ENCODE measurements at regions not wholly inside any gene's neighbourhood (a gene's known extent, or its start where the extent isn't known, plus 50 kb on each side); places are given as distances from the start of the nearest gene placed in this dataset.

- Histone ChIP-seq H3K9ac (ENCODE audit: insufficient read depth in 1 of 2, low read length in 2 of 2) (no peak overlapping the region), H3K36me3 (ENCODE audit: control insufficient read depth in 4 of 4, insufficient read depth in 4 of 4, low read length in 4 of 4) (no peaks in the 10 kb centered on the region), H3K4me1 (ENCODE audit: control insufficient read depth in 5 of 5, insufficient read depth in 5 of 5, low read length in 5 of 5) (no peaks in the 10 kb centered on the region), H3K27me3 (ENCODE audit: control insufficient read depth in 3 of 3, insufficient read depth in 3 of 3, low read length in 2 of 3) (no peaks in the 10 kb centered on the region), H3K9me3 (ENCODE audit: control insufficient read depth in 4 of 4, insufficient read depth in 3 of 4, low read length in 3 of 4) (no peaks in the 10 kb centered on the region), H3K27ac (ENCODE audit: low read depth in 1 of 2, low read length in 1 of 2) (no peak overlapping the region), H3K4me3 (no peak overlapping the region)
- WGBS, 2 donors, result 89 to 91% methylated on average over 32 of the region's 32 CpGs
- DNase-seq (no peak), ATAC-seq (ENCODE audit: insufficient read depth, low FRiP score) (no peak)
- no peak for TF ChIP-seq CTCF (IDR thresholded peaks at IDR 0.05; ENCODE audit: control extremely low read depth, extremely low read depth)
Measured at GRCh38 chr10:131574707-131575430, 263.3 kb upstream of the TCERG1L start.

GRCh38 chr10:131575877-131576276 is 264.4 kb upstream of the TCERG1L start:
- Histone ChIP-seq H3K36me3 (ENCODE audit: control insufficient read depth in 4 of 4, insufficient read depth in 4 of 4, low read length in 4 of 4) (no peaks in the 10 kb centered on the region), H3K27me3 (ENCODE audit: control insufficient read depth in 3 of 3, insufficient read depth in 3 of 3, low read length in 2 of 3) (no peaks in the 10 kb centered on the region), H3K4me3 (no peak overlapping the region), H3K9ac (ENCODE audit: insufficient read depth in 1 of 2, low read length in 2 of 2) (no peak overlapping the region), H3K9me3 (ENCODE audit: control insufficient read depth in 4 of 4, insufficient read depth in 3 of 4, low read length in 3 of 4) (no peaks in the 10 kb centered on the region), H3K4me1 (ENCODE audit: control insufficient read depth in 5 of 5, insufficient read depth in 5 of 5, low read length in 5 of 5) (no peaks in the 10 kb centered on the region), H3K27ac (ENCODE audit: low read depth in 1 of 2, low read length in 1 of 2) (no peak overlapping the region)
- no peak for ATAC-seq (ENCODE audit: insufficient read depth, low FRiP score)
- 91 to 96% methylated on average over 4 of the region's 4 CpGs for WGBS, 2 donors
- DNase-seq, result no peak
- TF ChIP-seq CTCF (IDR thresholded peaks at IDR 0.05; ENCODE audit: control extremely low read depth, extremely low read depth), result no peak

GRCh38 chr10:131576341-131577177 is 265.0 kb upstream of the TCERG1L start:
- no peak overlapping the region for H3K27ac ChIP-seq (ENCODE audit: low read depth in 1 of 2, low read length in 1 of 2)
- ATAC-seq (ENCODE audit: insufficient read depth, low FRiP score) (no peak), DNase-seq (no peak)
- H3K4me1 ChIP-seq (ENCODE audit: control insufficient read depth in 5 of 5, insufficient read depth in 5 of 5, low read length in 5 of 5), result no peaks in the 10 kb centered on the region
- no peak overlapping the region for H3K4me3 ChIP-seq
- H3K27me3 ChIP-seq (ENCODE audit: control insufficient read depth in 3 of 3, insufficient read depth in 3 of 3, low read length in 2 of 3), result no peaks in the 10 kb centered on the region
- no peak for TF ChIP-seq CTCF (IDR thresholded peaks at IDR 0.05; ENCODE audit: control extremely low read depth, extremely low read depth)
- no peaks in the 10 kb centered on the region for H3K9me3 ChIP-seq (ENCODE audit: control insufficient read depth in 4 of 4, insufficient read depth in 3 of 4, low read length in 3 of 4)
- no peak overlapping the region for H3K9ac ChIP-seq (ENCODE audit: insufficient read depth in 1 of 2, low read length in 2 of 2)
- WGBS, 2 donors, result 86 to 87% methylated on average over 25 of the region's 25 CpGs
- H3K36me3 ChIP-seq (ENCODE audit: control insufficient read depth in 4 of 4, insufficient read depth in 4 of 4, low read length in 4 of 4), result no peaks in the 10 kb centered on the region
